ENCODE measurements at regions not wholly inside any gene's neighbourhood (a gene's known extent, or its start where the extent isn't known, plus 50 kb on each side); places are given as distances from the start of the nearest gene placed in this dataset.

DNA sequence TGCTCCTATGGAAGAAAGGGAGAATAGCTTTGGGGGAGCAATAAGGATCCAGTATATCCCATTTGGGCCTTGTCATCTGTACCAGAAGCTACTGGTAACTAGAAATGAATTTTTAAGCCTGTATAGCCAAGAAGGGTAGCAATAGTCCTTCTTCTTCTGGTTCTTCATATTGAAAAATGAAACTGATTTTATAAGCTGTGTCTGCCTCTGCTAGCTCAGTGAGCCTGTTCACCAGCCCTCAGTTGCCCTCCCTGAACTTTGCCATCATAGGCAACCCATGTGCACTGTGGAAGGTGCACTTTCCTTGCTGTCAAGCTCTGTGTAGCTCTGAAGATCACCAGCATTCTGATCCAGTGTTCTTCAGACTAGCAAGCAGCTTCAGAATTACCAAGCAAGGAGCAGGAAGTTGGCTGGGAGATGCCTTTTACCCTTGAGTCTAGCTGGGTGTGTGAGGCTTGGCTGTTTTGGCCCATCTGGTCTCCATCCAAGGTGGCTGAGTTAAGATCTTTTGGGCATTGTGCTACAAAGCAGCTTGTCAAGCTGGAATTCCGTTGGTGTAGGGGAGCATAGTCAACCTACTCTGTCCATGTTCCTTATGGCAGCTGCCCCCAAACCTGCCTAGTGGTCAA lies 55.8 kb upstream of the MGAT5 start:
- TF ChIP-seq, protein P1, sequence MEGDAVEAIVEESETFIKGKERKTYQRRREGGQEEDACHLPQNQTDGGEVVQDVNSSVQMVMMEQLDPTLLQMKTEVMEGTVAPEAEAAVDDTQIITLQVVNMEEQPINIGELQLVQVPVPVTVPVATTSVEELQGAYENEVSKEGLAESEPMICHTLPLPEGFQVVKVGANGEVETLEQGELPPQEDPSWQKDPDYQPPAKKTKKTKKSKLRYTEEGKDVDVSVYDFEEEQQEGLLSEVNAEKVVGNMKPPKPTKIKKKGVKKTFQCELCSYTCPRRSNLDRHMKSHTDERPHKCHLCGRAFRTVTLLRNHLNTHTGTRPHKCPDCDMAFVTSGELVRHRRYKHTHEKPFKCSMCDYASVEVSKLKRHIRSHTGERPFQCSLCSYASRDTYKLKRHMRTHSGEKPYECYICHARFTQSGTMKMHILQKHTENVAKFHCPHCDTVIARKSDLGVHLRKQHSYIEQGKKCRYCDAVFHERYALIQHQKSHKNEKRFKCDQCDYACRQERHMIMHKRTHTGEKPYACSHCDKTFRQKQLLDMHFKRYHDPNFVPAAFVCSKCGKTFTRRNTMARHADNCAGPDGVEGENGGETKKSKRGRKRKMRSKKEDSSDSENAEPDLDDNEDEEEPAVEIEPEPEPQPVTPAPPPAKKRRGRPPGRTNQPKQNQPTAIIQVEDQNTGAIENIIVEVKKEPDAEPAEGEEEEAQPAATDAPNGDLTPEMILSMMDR (IDR thresholded peaks at IDR 0.05): no peak
- TF ChIP-seq POLR2A (IDR thresholded peaks at IDR 0.05): no peak
